Glomerular visceral epithelial cell (primary cell): ENCODE measurements at regions not wholly inside any gene's neighbourhood (a gene's known extent, or its start where the extent isn't known, plus 50 kb on each side); places are given as distances from the start of the nearest gene placed in this dataset.

Source experiments
- DNase-seq: peaks from one replicate; pipeline ENCODE4 v3.0.0-alpha.2; 2016; ENCODE audit errors: extremely low spot score

DNA sequence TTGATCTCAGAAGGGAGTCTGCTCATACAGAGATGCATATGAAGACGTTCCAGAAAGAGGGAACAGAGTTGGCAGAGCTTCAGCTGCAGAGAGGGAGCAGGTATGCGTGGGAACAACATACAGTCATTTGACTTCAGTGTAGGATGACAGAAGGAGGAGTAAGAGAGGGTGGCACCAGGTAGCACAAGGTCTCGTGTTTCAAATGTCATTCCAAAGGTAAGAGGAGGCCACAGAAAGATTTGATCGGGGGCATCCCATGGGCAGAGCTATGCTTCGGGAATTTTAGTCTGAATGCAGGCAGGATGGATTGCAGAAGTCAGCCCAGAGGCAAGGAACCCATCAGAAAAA lies 367.1 kb downstream of the CDK5RAP2 start:
- no peak for DNase-seq

DNA sequence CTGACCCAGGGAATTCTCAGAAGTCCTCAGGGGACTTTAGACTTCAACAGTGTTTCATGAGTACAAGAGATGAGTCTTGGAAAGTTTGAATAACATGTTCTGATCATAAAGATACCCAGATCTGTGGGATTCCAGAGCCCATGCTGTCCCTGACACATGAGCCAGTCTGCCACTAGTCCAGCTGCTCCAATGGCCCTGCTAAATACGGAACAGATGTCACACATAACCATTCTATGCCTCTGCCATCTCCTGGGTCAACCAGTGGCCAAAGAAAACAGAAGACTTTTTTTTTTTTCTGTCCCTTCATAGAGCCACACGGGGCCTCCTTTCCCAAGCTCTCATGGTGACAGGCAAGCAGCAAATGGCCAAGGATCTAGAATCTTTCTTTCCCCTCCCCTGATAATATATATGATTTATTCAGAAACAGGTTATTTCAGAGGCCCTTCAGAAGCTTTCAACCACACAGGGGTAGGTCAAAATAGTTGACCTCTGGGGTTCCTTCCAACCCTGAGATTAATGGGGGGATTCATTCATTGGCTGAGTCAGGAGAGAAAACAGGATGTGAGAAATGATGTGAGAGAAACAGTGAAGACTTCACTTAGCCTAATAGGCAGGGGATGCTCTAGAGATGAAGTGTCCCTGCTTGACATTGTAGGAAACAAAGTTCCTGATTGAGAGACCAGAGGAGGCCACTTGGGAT lies 367.7 kb downstream of the CDK5RAP2 start:
- DNase-seq, result no peak

DNA sequence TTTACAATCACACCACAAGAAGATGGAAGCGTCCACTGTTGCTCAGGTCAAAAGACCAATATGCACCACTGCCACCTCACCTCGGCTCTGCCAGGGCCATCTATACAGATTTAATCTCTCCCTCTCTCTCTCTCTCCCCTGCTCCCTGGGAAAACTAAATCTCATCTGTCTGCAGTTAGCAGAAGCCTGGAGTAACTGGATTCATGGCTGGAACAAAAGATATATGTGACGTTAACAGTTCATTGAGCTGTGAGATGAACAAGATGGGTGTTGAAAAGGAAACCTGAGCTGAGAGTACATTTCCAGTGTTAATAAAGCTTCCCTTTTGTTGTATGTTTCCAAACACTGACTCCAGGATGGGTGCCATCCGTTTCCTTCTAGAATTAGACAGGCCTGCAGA lies 369.7 kb downstream of the CDK5RAP2 start:
- no peak for DNase-seq

DNA sequence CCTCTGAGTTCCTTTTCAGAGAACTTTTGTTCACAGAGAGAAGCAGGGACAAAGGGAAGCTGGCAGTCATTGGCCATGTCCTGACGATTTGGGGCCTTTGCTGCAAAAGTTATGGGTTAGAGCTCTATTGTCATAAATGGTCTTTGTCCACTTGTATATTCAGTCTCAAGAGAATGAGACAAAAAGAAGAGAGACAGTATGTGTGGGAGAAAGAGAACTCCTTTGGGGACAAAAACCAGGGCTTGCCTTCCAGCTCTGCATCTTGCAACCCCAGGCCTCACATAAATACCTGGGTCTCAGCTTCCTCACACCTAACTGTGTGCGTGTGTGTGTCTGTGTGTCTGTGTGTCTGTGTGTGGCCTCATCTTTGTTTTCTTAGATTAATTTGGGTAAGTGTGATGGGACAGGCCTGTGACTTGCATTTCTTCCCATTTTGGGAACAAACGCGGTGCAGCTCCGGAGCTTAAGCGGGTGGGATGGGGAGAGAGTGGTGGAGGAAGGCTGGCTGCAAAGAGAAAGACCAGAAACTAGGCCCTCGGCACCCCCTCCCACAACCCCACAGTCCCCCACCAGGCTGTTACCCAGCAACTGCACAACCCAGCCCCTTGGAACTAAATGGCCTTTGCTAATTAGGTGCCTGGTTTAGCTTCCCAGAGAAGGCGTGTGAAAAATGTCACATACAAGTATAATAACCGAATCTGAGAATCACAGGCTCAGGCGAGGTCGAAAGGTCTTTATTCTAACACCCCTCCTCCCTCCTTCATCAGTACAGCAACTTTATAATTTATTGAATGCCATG lies 376.9 kb downstream of the CDK5RAP2 start:
- DNase-seq, result no peak

DNA sequence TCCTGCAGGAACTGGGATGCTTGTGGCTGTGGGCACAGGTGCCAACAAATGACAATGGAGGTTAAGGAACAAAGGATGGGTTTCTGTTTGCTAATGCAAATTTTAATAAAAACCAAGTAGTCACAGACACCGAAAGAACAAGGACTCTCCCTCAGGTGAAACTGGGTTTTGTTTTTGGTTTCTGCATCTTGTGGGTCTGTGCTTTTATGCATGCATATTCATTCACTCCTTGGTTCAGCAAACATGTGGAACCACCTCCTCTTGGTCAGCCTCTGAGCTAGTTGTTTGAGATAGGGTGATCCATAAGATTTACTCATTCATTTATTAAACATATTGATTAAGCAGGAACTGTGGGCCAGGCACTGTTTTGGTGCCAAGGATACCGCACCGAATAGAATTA lies 381.9 kb downstream of the CDK5RAP2 start:
- no peak for DNase-seq

DNA sequence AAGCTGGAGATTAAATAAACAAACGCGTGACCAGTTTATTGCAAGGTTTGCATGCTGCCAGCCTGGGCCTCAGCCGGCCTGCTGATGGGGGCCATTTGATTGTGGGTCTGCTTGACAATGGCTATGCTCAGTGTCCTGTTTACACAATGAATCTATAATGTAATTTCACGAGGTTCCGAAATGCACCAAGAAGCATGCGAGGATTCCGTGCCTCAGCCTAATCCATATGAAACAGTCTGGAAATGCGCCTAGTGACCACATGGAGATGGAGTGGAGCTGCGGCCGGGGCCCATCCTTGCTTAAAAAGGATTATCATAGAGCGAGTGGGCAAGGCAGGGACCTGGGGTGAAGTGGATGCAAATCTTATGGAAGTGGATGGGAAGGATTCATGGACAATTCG lies 382.4 kb downstream of the CDK5RAP2 start:
- DNase-seq, result no peak

DNA sequence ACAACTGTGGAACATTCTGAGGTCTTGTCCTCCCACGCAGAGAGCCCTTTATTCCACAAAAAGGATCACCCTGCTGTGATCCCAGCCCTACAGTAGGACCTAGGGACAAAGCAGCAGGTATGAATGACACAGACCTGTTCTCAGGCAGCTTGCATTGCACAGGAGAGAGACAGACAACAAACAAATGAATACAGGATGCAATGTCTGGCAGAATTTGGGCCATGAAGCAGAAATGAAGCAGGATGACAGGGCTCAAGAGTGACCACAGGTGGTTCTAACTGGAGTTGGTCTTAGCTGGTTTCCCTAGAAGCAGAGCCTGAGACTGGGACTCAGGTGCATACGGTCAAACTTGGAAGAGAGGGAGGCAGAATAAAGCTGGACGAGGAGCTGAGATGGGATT lies 388.8 kb downstream of the CDK5RAP2 start:
- no peak for DNase-seq

DNA sequence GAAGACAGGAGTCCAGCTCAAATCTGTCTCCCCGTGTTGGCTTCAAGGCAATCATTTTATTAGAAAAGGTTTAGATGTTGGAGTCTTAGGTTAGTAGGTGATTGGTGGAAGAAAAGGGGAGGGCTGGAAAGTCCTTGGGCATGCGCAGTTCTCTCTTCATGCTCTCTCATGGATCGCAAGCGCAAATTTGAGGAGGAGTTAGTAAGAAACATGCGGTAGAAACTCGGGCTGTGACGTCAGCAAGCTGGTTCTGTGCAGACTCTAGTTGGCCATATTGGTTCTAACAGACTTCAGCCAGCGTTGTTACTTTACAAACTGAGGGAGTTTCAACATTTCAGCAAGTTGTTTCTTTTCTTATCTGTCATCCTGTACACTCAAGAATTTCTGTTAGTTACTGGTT lies 392.2 kb downstream of the CDK5RAP2 start:
- DNase-seq, result no peak

DNA sequence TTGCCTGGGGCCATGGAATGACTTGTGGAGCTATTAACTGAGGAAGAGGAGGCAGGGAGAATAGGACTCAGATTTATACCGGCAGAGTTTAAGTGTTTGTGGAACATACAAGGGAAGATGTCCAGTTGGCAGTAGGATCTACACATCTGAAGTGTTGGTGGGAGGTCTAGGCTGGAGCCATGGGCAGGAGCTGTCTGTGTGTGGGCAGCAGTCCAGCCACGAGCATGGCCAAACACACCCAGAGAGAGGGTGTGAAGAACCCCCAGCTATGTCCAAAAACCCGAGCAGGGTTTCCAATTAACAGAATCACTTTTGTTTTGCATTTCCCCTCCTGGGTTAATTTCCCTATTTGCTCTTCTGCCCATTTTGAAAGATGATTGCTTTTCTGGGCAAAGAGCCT lies 393.7 kb downstream of the CDK5RAP2 start:
- DNase-seq, result no peak

DNA sequence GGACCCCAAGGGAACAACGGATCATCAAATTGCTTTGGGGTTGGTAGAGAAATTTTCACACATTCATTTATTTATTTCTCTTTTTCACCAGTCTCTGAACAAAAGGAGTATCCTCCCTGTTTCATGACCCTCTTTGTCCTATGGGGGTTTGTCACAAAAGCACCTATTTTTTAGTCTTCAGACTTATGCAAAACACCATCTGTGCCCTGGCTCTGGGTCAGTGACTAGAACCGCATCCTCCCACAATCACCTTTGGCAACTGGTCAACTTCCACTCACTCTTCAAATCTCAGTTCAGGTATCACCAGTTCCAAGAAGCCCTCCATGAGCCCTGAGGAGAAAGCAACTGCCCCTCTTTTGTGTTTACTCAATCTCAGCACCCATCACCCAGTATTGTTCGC lies 395.7 kb downstream of the CDK5RAP2 start:
- no peak for DNase-seq

DNA sequence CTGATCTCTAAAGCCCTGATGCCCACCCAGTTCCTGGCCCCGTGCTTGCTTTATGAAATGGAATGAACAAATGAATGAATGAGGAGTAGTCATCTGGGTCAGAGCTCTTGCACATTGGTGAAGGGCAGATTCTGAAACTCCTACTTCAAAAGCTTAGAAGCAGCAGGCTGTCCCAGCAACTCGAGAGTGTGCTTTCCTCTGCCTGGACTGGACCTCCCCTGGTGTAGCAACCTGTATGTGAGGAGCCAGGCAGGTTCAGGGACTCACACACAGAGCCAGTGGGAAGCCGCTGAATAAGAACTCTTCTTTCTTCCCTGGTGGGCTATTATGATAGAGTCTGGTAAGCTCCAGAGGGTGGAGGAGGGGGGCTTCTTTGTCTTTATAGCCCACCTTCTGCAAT lies 396.4 kb downstream of the CDK5RAP2 start:
- no peak for DNase-seq

DNA sequence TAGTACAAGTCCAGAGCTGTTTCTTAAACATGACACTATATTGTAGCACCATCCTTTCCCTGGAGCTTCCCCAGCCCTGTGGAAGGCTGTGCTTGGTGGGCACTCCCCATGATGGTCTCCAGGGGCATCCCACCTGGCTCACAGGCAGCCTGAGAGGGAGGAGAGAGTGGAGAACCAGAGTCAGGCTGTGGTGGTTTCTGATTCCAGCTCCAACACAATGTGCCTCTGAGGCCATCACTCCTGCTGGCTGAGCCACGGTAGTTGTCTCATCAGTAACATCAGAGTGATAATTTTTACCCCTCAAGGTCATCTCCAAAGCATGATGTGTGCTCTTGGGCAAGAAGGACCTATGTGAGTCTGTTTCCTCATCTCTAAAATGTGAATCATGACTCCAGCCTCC lies 398.0 kb downstream of the CDK5RAP2 start:
- DNase-seq, result no peak

DNA sequence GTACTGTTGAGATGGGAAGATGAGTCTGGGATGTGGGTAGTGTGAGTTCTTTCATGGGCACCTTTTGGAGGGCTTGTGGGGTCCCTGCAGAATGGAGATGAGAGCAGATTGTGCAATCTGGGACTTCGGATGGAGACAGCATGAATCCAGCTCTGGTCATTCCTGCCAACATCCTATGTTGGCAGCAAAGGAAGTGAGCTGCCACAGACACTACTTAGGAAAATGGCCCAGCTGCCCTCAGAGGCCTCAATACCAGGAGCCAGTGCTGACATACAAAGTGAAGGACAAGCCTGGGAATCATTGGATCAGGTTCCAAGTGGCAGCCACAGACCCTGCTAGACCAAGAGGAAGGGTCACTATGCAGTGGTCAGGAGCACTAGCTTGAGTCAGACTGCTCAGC lies 402.8 kb downstream of the CDK5RAP2 start:
- DNase-seq, result no peak

DNA sequence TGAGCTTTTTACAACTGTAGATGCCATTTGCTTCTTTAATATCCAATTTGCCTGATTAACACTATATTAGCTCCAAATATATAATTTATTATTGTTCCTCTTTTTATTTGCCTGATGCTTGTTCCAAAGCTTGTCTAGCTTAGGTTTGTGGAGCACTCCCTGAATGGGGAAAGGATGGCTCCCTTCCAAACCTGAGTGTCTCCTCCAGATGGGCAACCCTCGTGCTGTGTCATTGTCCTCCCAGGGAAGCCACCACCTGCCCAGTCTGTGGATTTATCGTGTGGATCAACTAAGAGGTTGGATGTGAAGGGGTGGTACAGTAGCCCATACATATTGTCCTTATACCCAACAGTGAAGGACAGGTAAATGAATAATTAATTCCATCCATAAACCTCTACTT lies 404.9 kb downstream of the CDK5RAP2 start:
- DNase-seq, result no peak

DNA sequence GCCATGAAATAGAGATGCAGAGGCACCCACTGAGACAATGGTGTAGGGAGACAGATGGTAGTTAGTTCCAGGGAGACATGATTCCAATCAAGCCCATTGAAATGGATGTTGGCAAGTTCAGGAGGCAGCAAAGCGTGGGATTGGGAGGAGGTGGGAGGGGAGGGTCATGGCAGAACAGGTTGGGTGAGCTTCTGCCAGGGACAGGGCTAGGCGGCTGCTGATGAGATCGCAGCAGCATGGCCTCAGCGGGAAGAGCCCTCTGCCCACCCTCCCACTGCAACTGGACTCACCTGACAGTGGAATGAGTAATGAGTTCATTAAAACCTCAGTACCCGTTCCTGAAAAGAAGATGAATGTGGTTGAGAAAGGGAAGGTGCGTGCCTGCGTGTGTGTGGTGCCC lies 418.2 kb downstream of the CDK5RAP2 start:
- DNase-seq, result no peak

DNA sequence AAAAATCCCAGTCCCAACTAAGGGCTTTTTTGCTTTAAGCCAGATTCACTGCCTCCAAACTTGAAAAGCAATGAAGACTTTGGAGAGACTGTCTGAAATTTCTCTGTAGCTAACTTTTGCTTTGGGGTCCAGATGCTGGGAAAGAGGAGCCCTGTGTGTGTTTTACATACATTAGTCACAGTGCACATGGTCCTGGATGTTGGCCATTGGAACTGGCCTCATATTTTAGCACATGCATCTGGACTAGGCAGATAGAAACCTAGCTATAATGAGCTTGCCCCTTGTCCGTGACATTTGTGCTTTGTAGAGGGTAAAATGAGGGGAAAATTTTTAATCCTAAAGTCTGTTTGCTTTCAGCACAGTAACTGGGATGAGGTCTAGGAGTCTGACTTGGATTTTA lies 421.7 kb downstream of the CDK5RAP2 start:
- DNase-seq, result no peak

DNA sequence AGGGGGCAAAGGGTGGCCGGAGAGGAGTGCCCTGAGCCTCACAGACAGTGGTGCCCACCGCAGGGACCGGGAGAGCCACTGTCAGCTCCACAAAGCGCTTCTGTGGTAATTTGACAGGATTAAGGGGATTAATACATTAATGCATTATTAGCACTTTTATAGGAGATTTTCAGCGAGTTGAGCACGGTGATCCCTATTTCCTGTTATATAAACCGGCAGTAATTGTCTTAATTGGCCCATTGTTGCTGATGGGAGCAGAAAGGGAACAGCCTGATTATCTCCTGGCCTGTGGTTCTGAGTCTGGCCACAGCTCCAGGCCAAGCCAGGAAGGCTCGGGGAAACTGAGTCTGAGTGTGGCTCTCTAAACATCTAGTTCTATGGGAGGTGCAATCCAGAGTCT lies 423.6 kb downstream of the CDK5RAP2 start:
- no peak for DNase-seq

DNA sequence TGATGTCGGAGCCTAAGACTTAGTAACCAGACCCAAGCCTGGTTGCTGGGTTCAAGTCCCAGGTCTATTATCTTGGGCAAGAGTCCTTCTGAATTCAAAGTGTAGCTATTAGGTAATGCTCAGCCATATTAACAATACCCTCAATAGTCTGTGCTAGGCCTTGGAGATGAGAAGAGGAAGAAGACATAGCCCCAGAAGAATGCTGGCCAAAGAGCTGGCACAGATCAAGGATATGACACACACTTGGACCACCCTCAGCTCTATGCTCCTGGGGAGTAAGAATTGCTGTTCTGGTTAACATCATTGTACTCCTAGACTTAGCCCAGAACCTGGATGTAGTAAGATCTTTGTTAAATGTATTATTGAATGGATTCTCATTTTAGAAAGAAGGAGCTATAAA lies 426.7 kb downstream of the CDK5RAP2 start:
- DNase-seq, result no peak

DNA sequence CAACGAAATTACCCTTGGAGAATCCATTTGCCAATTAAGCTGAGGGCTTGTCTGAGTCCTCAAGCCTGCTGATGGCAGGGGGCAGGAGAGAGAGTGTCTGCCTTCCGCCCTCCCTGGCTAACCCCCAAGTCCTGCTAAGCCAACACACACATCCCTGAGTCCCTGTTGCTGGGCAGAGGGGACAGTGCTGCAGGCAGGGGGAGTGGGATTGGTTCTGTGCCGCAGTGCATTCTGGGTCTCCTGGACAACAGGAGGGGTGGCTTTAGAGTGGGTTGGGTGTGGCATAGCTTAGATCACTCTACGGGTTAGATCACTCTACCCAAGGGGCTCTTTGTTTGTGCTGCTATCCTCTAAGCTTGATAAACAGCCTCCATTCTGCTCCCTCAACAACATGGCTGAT lies 427.7 kb downstream of the CDK5RAP2 start:
- no peak for DNase-seq

DNA sequence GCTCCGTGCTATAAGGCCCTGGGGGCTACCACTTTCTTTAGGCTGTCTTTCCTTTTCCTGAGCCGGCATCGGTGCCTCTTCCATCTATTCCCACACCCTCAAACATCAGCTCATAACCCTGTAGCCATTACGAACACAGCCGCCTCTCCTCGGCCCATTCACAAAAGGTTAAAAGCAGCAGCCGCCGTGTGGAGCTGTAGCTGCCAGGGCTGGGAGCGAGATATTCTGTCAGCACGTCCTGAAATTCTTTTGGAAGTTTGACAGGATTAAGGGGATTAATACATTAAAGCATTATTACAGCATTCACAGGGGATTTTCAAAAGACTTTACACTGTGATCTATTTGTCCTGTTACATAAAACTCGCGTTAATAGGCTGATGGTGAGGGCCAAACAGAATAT lies 428.2 kb downstream of the CDK5RAP2 start:
- DNase-seq, result no peak

DNA sequence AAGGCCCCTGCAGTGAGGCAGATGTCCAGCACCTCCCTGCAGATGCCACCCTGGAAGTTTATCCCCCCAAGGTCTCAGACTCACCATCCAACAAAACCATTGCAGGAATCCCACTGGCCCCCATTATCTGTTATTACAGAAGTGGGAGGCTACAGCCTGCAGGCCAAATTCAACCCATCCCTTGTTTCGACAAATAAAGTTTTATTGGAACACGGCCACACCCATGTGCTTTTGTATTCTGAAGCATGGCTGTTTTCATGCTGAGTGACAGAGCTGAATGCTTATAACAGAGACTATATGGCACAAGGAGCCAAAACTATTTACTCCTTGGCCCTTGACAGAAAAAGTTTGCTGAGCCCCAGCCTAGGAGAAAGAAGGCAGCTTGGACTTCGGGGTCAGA lies 428.8 kb downstream of the CDK5RAP2 start:
- no peak for DNase-seq

DNA sequence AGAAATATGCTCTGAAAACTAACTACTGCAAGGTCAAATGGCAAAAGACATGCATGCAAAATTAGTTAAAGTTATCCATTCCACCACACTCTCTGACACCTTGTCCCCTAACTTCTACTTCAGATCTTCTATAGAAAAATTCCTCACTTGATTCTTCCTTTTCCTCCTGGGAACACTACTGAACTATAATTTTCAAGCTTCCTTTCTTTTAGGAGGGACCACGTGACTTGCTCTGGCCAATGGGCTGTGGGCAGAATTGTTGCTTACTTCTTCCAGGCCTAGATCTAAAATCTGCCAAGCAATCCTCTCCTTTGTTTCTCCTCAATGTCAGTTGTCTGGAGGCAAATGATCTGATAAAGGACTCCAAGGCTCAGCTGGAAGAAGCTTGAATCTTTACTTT lies 441.0 kb downstream of the CDK5RAP2 start:
- no peak for DNase-seq

DNA sequence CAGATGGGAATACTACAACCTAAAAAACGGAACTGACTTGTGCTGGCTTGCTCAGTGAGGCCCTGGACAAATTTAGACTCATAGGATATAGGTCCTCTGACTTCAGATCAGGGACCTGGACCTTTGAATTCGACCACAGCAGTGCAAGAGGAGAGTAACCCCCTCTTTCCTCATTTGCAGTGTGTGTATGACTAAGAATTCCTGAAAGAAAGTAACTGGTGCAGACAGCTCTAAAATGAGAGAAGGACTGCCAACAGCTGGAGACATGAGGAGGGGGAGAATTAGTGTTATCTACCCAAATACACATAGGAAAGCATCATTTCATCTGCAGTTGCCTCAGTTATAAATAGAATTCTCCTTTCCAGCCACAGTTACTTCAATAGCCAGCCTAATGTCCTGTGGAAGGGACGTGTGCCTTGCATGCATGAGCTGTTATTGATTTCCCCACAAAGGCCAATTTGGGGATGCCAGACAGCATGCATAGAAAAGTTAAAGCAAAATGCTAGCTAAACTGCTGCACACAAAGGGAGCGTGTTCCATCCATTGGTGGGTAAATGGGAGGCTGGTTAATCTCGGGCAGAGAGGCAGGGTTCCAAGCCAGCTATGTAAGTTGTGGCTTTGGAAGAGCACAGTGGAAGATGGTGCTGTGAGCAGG lies 442.7 kb downstream of the CDK5RAP2 start:
- no peak for DNase-seq
